ENCODE measurements at regions not wholly inside any gene's neighbourhood (a gene's known extent, or its start where the extent isn't known, plus 50 kb on each side); places are given as distances from the start of the nearest gene placed in this dataset.

DNA sequence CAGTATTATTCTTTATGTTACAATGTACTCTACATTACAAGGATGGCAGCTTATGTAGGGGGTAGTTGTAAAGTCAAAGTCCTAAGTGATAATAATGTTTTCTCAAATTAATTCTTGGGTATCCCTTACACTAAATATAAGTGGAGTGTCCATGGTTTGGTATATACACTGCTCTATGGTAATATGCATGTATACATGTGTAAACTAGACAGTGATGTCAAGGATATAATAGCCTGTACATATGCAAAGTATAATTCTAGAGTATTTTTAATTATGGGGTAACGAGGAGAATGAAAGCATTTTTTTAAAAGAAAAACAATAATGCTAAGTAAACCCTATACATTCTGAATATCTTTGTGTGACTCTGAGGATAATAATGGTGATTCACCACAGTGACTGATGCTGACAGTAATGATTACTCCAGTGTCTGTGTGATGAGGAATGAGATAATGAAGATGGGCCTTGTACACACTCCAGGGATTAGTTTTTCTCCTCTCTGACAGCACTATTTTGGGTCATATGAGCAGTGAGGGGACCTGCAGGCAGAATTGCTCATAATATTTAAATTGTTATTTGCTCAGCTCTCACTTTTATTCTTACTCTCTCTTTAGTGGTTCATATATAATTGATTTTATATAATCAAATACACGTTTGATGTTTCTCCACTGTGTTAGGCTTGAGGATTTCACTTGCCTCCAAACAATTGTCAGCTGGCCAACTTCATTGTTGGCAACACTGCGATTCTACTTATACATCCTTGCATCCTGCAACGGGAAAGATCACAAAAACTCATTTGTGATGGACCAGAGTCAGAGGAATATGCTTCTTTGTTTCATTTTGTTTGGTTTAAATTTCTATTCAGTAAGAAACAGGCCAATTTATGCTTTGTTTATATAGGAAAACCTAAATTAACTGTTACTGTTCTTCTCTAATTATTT lies 88.2 kb downstream of the NREP start:
- TF ChIP-seq CTCF (IDR thresholded peaks at IDR 0.05; ENCODE audit: insufficient read depth, low read depth, low read length) (no peak), EZH2 (IDR thresholded peaks at IDR 0.05; ENCODE audit: insufficient read depth, low read length) (no peak)
